GM21423 (cell line): ENCODE measurements at regions not wholly inside any gene's neighbourhood (a gene's known extent, or its start where the extent isn't known, plus 50 kb on each side); places are given as distances from the start of the nearest gene placed in this dataset.
"Not testable (repeated sequence)": the region's sequence is repeated elsewhere in the genome, so short reads cannot be mapped to it uniquely, and the experiment has no call there.

ENCODE experiments used
- ATAC-seq: cut with Tn5 transposase; IDR thresholded peaks from one replicate; pipeline ENCODE4 v1.9.1; 2021; ENCODE audit warnings: mild to moderate bottlenecking, moderate library complexity; ENCODE audit not compliant: unreplicated experiment

GRCh38 chr16:87108278-87108677 lies 208.9 kb downstream of the C16orf95 start:
- no peak for ATAC-seq

- no peak for ATAC-seq
These were observed 208.3 kb downstream of the C16orf95 start for GRCh38 chr16:87108941-87109340.

- no peak for ATAC-seq
These were observed 202.4 kb downstream of the C16orf95 start for GRCh38 chr16:87114832-87115231.

GRCh38 chr16:87115646-87116045 lies 201.5 kb downstream of the C16orf95 start:
- no peak for ATAC-seq

GRCh38 chr16:87117936-87118335 lies 199.3 kb downstream of the C16orf95 start:
- no peak for ATAC-seq

- ATAC-seq: no peak
These were observed 198.0 kb downstream of the C16orf95 start for GRCh38 chr16:87119168-87119567.

GRCh38 chr16:87119748-87120147 lies 197.4 kb downstream of the C16orf95 start:
- no peak for ATAC-seq

GRCh38 chr16:87121816-87122215 lies 195.4 kb downstream of the C16orf95 start:
- ATAC-seq: no peak

- no peak for ATAC-seq
These were observed 193.7 kb downstream of the C16orf95 start for GRCh38 chr16:87123356-87124001.

GRCh38 chr16:87124405-87124804 lies 192.8 kb downstream of the C16orf95 start:
- not testable (repeated sequence) for ATAC-seq

- no peak for ATAC-seq
These were observed 191.7 kb downstream of the C16orf95 start for GRCh38 chr16:87125206-87126155.

- ATAC-seq: no peak
These were observed 190.7 kb downstream of the C16orf95 start for GRCh38 chr16:87126403-87127025.

GRCh38 chr16:87127061-87127765 lies 190.0 kb downstream of the C16orf95 start:
- no peak for ATAC-seq

- no peak for ATAC-seq
These were observed 189.4 kb downstream of the C16orf95 start for GRCh38 chr16:87127766-87128147.

- no peak for ATAC-seq
These were observed 187.4 kb downstream of the C16orf95 start for GRCh38 chr16:87129771-87130170.

- no peak for ATAC-seq
These were observed 185.9 kb downstream of the C16orf95 start for GRCh38 chr16:87131061-87131995.

- ATAC-seq: no peak
These were observed 185.2 kb downstream of the C16orf95 start for GRCh38 chr16:87131996-87132345.

- no peak for ATAC-seq
These were observed 184.7 kb downstream of the C16orf95 start for GRCh38 chr16:87132361-87133014.

- no peak for ATAC-seq
These were observed 183.9 kb downstream of the C16orf95 start for GRCh38 chr16:87133112-87133850.
